LNCaP clone FGC (cell line): ENCODE measurements at regions not wholly inside any gene's neighbourhood (a gene's known extent, or its start where the extent isn't known, plus 50 kb on each side); places are given as distances from the start of the nearest gene placed in this dataset.

Source experiments
- DNase-seq: peaks from one replicate; pipeline ENCODE4 v3.0.0-alpha.2; 2011; ENCODE audit warnings: low read depth
- H3K4me3 ChIP-seq: 2 replicates; pipeline ENCODE4 v1.5.1; 2011; ENCODE audit warnings: mild to moderate bottlenecking, low read depth, low read length, control low read depth
- CTCF ChIP-seq: IDR thresholded peaks from 2 replicates; pipeline ENCODE4 v1.5.1; 2012; ENCODE audit warnings: mild to moderate bottlenecking; ENCODE audit not compliant: control insufficient read depth, insufficient read depth; ENCODE audit errors: extremely low read depth

GRCh38 chr14:101109347-101109638 lies 205.8 kb upstream of the RTL1 start:
- H3K4me3 ChIP-seq: no peak overlapping the region
- TF ChIP-seq CTCF: no peak

GRCh38 chr14:101109981-101110728 lies 206.6 kb upstream of the RTL1 start:
- DNase-seq: peak; percentile 3
- H3K4me3 ChIP-seq: no peak overlapping the region
- TF ChIP-seq CTCF: no peak

More at GRCh38 chr14:101109347-101109638, 205.8 kb upstream of the RTL1 start:
- DNase-seq: no peak

- no peak overlapping the region for H3K4me3 ChIP-seq
- DNase-seq: no peak
- TF ChIP-seq CTCF: no peak
Measured at GRCh38 chr14:101110729-101111619, 207.5 kb upstream of the RTL1 start.

GRCh38 chr14:101111620-101112290 lies 208.2 kb upstream of the RTL1 start:
- no peak for TF ChIP-seq CTCF
- DNase-seq: no peak
- H3K4me3 ChIP-seq: no peak overlapping the region

GRCh38 chr14:101112351-101113107 lies 209.0 kb upstream of the RTL1 start:
- TF ChIP-seq CTCF: no peak
- DNase-seq: no peak
- no peak overlapping the region for H3K4me3 ChIP-seq

- DNase-seq: no peak
- no peak overlapping the region for H3K4me3 ChIP-seq
- no peak for TF ChIP-seq CTCF
Measured at GRCh38 chr14:101113108-101113612, 209.6 kb upstream of the RTL1 start.
